Skin epidermis (tissue), 12 donors: ENCODE measurements at regions not wholly inside any gene's neighbourhood (a gene's known extent, or its start where the extent isn't known, plus 50 kb on each side); places are given as distances from the start of the nearest gene placed in this dataset.
"Not testable (repeated sequence)": the region's sequence is repeated elsewhere in the genome, so short reads cannot be mapped to it uniquely, and the experiment has no call there.

Experiments
- H3K27ac ChIP-seq, 21 experiments: fragments of 200-600 bp; sonication (generic) in 11 of 21; one replicate each; pipeline ENCODE4 v1.5.0; 2020; ENCODE audit warnings: mild to moderate bottlenecking in 3 of 21, inconsistent platforms in 2 of 21, moderate library complexity in 2 of 21
- H3K4me3 ChIP-seq, 7 experiments: fragments of 200-600 bp; sonication (generic) in 2 of 7; one replicate each; pipeline ENCODE4 v1.5.0; 2020; ENCODE audit warnings: inconsistent platforms in 2 of 7, mild to moderate bottlenecking in 2 of 7, moderate library complexity in 1 of 7

GRCh38 chr17:54277868-54278267, 455.1 kb downstream of the KIF2B start:
- Histone ChIP-seq H3K27ac (no peak overlapping the region), H3K4me3 (no peak overlapping the region)

GRCh38 chr17:54280741-54281140, 458.0 kb downstream of the KIF2B start:
- no peak overlapping the region for H3K4me3 ChIP-seq
- no peak overlapping the region for H3K27ac ChIP-seq

GRCh38 chr17:54282886-54283285, 460.2 kb downstream of the KIF2B start:
- Histone ChIP-seq H3K4me3 (no peak overlapping the region), H3K27ac (no peak overlapping the region)

- H3K4me3 ChIP-seq, result no peak overlapping the region
- H3K27ac ChIP-seq, result no peak overlapping the region
Measured at GRCh38 chr17:54307351-54307750, 484.6 kb downstream of the KIF2B start.

GRCh38 chr17:54324813-54325212, 502.1 kb downstream of the KIF2B start:
- no peak overlapping the region for H3K4me3 ChIP-seq
- no peak overlapping the region for H3K27ac ChIP-seq

- no peak overlapping the region for H3K4me3 ChIP-seq
- no peak overlapping the region for H3K27ac ChIP-seq
Measured at GRCh38 chr17:54339731-54340130, 517.0 kb downstream of the KIF2B start.

- no peak overlapping the region for H3K4me3 ChIP-seq
- H3K27ac ChIP-seq, result no peak overlapping the region
Measured at GRCh38 chr17:54347495-54347894, 524.8 kb downstream of the KIF2B start.

GRCh38 chr17:54348234-54348633, 525.5 kb downstream of the KIF2B start:
- no peak overlapping the region for H3K27ac ChIP-seq
- H3K4me3 ChIP-seq, result no peak overlapping the region

- H3K4me3 ChIP-seq, result no peak overlapping the region
Measured at GRCh38 chr17:54353789-54354525, 531.2 kb downstream of the KIF2B start.

GRCh38 chr17:54361073-54361472, 538.3 kb downstream of the KIF2B start:
- H3K4me3 ChIP-seq, H3K27ac ChIP-seq: not testable (repeated sequence)

More at GRCh38 chr17:54353789-54354525, 531.2 kb downstream of the KIF2B start:
- H3K27ac ChIP-seq, result no peak overlapping the region

GRCh38 chr17:54368906-54369305, 531.7 kb upstream of the TOM1L1 start:
- no peak overlapping the region for H3K27ac ChIP-seq
- H3K4me3 ChIP-seq, result no peak overlapping the region

GRCh38 chr17:54372069-54372749, 528.4 kb upstream of the TOM1L1 start:
- H3K27ac ChIP-seq, result no peak overlapping the region
- H3K4me3 ChIP-seq, result no peak overlapping the region

- Histone ChIP-seq H3K27ac (no peak overlapping the region), H3K4me3 (no peak overlapping the region)
Measured at GRCh38 chr17:54373970-54374369, 526.7 kb upstream of the TOM1L1 start.

GRCh38 chr17:54376409-54376808, 524.2 kb upstream of the TOM1L1 start:
- H3K27ac ChIP-seq, H3K4me3 ChIP-seq: not testable (repeated sequence)

- Histone ChIP-seq H3K27ac (no peak overlapping the region), H3K4me3 (no peak overlapping the region)
Measured at GRCh38 chr17:54381482-54381881, 519.2 kb upstream of the TOM1L1 start.

GRCh38 chr17:54404259-54404658, 496.4 kb upstream of the TOM1L1 start:
- Histone ChIP-seq H3K4me3 (no peak overlapping the region), H3K27ac (no peak overlapping the region)

- H3K4me3 ChIP-seq, result no peak overlapping the region
- no peak overlapping the region for H3K27ac ChIP-seq
Measured at GRCh38 chr17:54405826-54406225, 494.8 kb upstream of the TOM1L1 start.

- Histone ChIP-seq H3K4me3 (no peak overlapping the region), H3K27ac (no peak overlapping the region)
Measured at GRCh38 chr17:54408731-54409130, 491.9 kb upstream of the TOM1L1 start.

- H3K27ac ChIP-seq, result no peak overlapping the region
- no peak overlapping the region for H3K4me3 ChIP-seq
Measured at GRCh38 chr17:54418467-54418866, 482.2 kb upstream of the TOM1L1 start.

GRCh38 chr17:54425671-54426070, 475.0 kb upstream of the TOM1L1 start:
- Histone ChIP-seq H3K27ac (no peak overlapping the region), H3K4me3 (no peak overlapping the region)

GRCh38 chr17:54426296-54426886, 474.3 kb upstream of the TOM1L1 start:
- Histone ChIP-seq H3K4me3 (no peak overlapping the region), H3K27ac (no peak overlapping the region)
